Hematopoietic multipotent progenitor cell treated with erythropoietin and hydrocortisone succinate and interleukin-3 and kit ligand, for 4 days (in vitro differentiated cells): ENCODE measurements at regions not wholly inside any gene's neighbourhood (a gene's known extent, or its start where the extent isn't known, plus 50 kb on each side); places are given as distances from the start of the nearest gene placed in this dataset.
A peak's percentile ranks its signal among the peaks of the same experiment; 100 is the strongest.
"Not testable (repeated sequence)": the region's sequence is repeated elsewhere in the genome, so short reads cannot be mapped to it uniquely, and the experiment has no call there.

ENCODE experiments used
- DNase-seq: peaks from one replicate; pipeline ENCODE4 v3.0.0-alpha.2; 2015

GRCh38 chr17:49898366-49899190, 50.7 kb upstream of the TAC4 start:
- DNase-seq, result no peak

GRCh38 chr17:49899191-49899485, 51.3 kb upstream of the TAC4 start:
- DNase-seq, result peak; percentile 37

- no peak for DNase-seq
These were observed 51.7 kb upstream of the TAC4 start for GRCh38 chr17:49899588-49899987.

GRCh38 chr17:49900801-49901200, 52.9 kb upstream of the TAC4 start:
- DNase-seq, result not testable (repeated sequence)

GRCh38 chr17:49901460-49902331, 53.8 kb upstream of the TAC4 start:
- DNase-seq, result no peak

- DNase-seq, result no peak
These were observed 55.7 kb upstream of the TAC4 start for GRCh38 chr17:49903523-49903922.

- DNase-seq, result no peak
These were observed 57.0 kb upstream of the TAC4 start for GRCh38 chr17:49904893-49905292.

GRCh38 chr17:49906531-49907136, 58.8 kb upstream of the TAC4 start:
- no peak for DNase-seq

GRCh38 chr17:49907279-49907678, 59.4 kb upstream of the TAC4 start:
- DNase-seq, result no peak

GRCh38 chr17:49908782-49909714, 59.9 kb upstream of the DLX4 start:
- no peak for DNase-seq

GRCh38 chr17:49910094-49910857, 58.7 kb upstream of the DLX4 start:
- DNase-seq, result peak; percentile 11

GRCh38 chr17:49910858-49911204, 58.2 kb upstream of the DLX4 start:
- no peak for DNase-seq

- DNase-seq, result no peak
These were observed 57.3 kb upstream of the DLX4 start for GRCh38 chr17:49911719-49912118.

- no peak for DNase-seq
These were observed 55.5 kb upstream of the DLX4 start for GRCh38 chr17:49913226-49914095.

- DNase-seq, result no peak
These were observed 54.9 kb upstream of the DLX4 start for GRCh38 chr17:49914096-49914490.

- DNase-seq, result no peak
These were observed 54.3 kb upstream of the DLX4 start for GRCh38 chr17:49914664-49915063.

- no peak for DNase-seq
These were observed 53.7 kb upstream of the DLX4 start for GRCh38 chr17:49915260-49915659.

- DNase-seq, result no peak
These were observed 53.3 kb upstream of the DLX4 start for GRCh38 chr17:49915670-49916069.

GRCh38 chr17:49916854-49917515, 52.0 kb upstream of the DLX4 start:
- no peak for DNase-seq

- DNase-seq, result no peak
These were observed 50.4 kb upstream of the DLX4 start for GRCh38 chr17:49918591-49918990.
